WTC11 (cell line): ENCODE measurements at regions not wholly inside any gene's neighbourhood (a gene's known extent, or its start where the extent isn't known, plus 50 kb on each side); places are given as distances from the start of the nearest gene placed in this dataset.

Experiments
- ATAC-seq: fragments of 200-7000 bp; cut with Tn5 transposase; 2 replicates; pipeline ENCODE4 v1.10.0; 2021; ENCODE audit warnings: mild to moderate bottlenecking, moderate library complexity
- CTCF ChIA-PET: fragments of 300-600 bp; sonication (Branson Sonifier 250); formaldehyde crosslinking; loops from one replicate; lab custom pipeline; 2021; ENCODE audit warnings: antibody characterized with exemption; lab: Charles Lee
- POLR2A ChIA-PET: fragments of 350-600 bp; sonication (Branson Sonifier 250); formaldehyde crosslinking; loops from one replicate; lab custom pipeline; 2021; ENCODE audit warnings: antibody characterized with exemption; lab: Charles Lee
- DNase-seq: peaks from one replicate; pipeline ENCODE4 v3.0.0; 2021; ENCODE audit warnings: low spot score
- H3K27ac Mint-ChIP-seq: 2 replicates; pipeline ENCODE4 v1.8.0; 2021; ENCODE audit warnings: mixed read lengths
- H3K27me3 Mint-ChIP-seq: 2 replicates; pipeline ENCODE4 v1.8.0; 2021; ENCODE audit warnings: low read depth, mild to moderate bottlenecking, moderate library complexity, mixed read lengths
- H3K36me3 Mint-ChIP-seq: 2 replicates; pipeline ENCODE4 v1.8.0; 2021; ENCODE audit warnings: mixed read lengths
- H3K4me1 Mint-ChIP-seq: 2 replicates; pipeline ENCODE4 v1.8.0; 2022; ENCODE audit warnings: mixed read lengths
- H3K4me3 Mint-ChIP-seq: 2 replicates; pipeline ENCODE4 v1.8.0; 2021; ENCODE audit warnings: mild to moderate bottlenecking, moderate library complexity, mixed read lengths
- H3K9me3 Mint-ChIP-seq: 2 replicates; pipeline ENCODE4 v1.8.0; 2021; ENCODE audit warnings: mixed read lengths
- ARID4B ChIP-seq: sonication (generic); formaldehyde crosslinking; IDR thresholded peaks from 2 replicates; pipeline ENCODE4 v1.8.0; 2023; ENCODE audit warnings: missing genetic modification reagents, mild to moderate bottlenecking, borderline replicate concordance
- E2F5 ChIP-seq: sonication (generic); formaldehyde crosslinking; IDR thresholded peaks from 2 replicates; pipeline ENCODE4 v1.8.1; 2022; ENCODE audit warnings: mild to moderate bottlenecking, moderate library complexity, missing genetic modification reagents
- HMGXB4 ChIP-seq: sonication (generic); formaldehyde crosslinking; IDR thresholded peaks from 2 replicates; pipeline ENCODE4 v1.8.1; 2023; ENCODE audit warnings: mild to moderate bottlenecking, moderate library complexity, missing genetic modification reagents
- IRF1 ChIP-seq: sonication (generic); formaldehyde crosslinking; IDR thresholded peaks from 2 replicates; pipeline ENCODE4 v1.8.0; 2023; ENCODE audit warnings: missing genetic modification reagents
- JAZF1 ChIP-seq: fragments of 250-450 bp; sonication (Bioruptor Pico); IDR thresholded peaks from 2 replicates; pipeline ENCODE4 v1.9.0; 2021; ENCODE audit warnings: moderate library complexity, mild to moderate bottlenecking, inconsistent platforms
- JUN ChIP-seq: sonication (generic); formaldehyde crosslinking; IDR thresholded peaks from 2 replicates; pipeline ENCODE4 v1.8.0; 2023; ENCODE audit warnings: mild to moderate bottlenecking, missing genetic modification reagents
- MYBL2 ChIP-seq: sonication (generic); formaldehyde crosslinking; IDR thresholded peaks from 2 replicates; pipeline ENCODE4 v1.8.1; 2023; ENCODE audit warnings: mild to moderate bottlenecking, moderate library complexity, missing genetic modification reagents
- NFE2L1 ChIP-seq: sonication (generic); formaldehyde crosslinking; IDR thresholded peaks from 2 replicates; pipeline ENCODE4 v1.8.1; 2023; ENCODE audit warnings: missing genetic modification reagents
- PRDM15 ChIP-seq: sonication (generic); formaldehyde crosslinking; IDR thresholded peaks from 2 replicates; pipeline ENCODE4 v1.8.0; 2022; ENCODE audit warnings: missing genetic modification reagents
- SOX15 ChIP-seq: fragments of 250-450 bp; sonication (Bioruptor Pico); IDR thresholded peaks from 2 replicates; pipeline ENCODE4 v1.9.0; 2021; ENCODE audit warnings: mild to moderate bottlenecking
- TP53 ChIP-seq: sonication (generic); formaldehyde crosslinking; IDR thresholded peaks from 2 replicates; pipeline ENCODE4 v1.8.1; 2023; ENCODE audit warnings: mild to moderate bottlenecking, missing genetic modification reagents
- USF1 ChIP-seq: sonication (generic); formaldehyde crosslinking; IDR thresholded peaks from 2 replicates; pipeline ENCODE4 v1.8.0; 2022; ENCODE audit warnings: mild to moderate bottlenecking, missing genetic modification reagents
- USF2 ChIP-seq: sonication (generic); formaldehyde crosslinking; IDR thresholded peaks from 2 replicates; pipeline ENCODE4 v1.8.1; 2023; ENCODE audit warnings: mild to moderate bottlenecking, missing genetic modification reagents, moderate library complexity
- ZNF138 ChIP-seq: sonication (generic); formaldehyde crosslinking; conservative IDR thresholded peaks from 2 replicates; pipeline ENCODE4 v1.8.1; 2022; ENCODE audit warnings: mild to moderate bottlenecking, moderate library complexity, missing genetic modification reagents
- ZNF263 ChIP-seq: sonication (generic); formaldehyde crosslinking; IDR thresholded peaks from 2 replicates; pipeline ENCODE4 v1.8.1; 2022; ENCODE audit warnings: low read depth, mild to moderate bottlenecking, moderate library complexity, missing genetic modification reagents
- ZNF425 ChIP-seq: fragments of 250-450 bp; sonication (Bioruptor Pico); conservative IDR thresholded peaks from 2 replicates; pipeline ENCODE4 v1.9.0; 2021; ENCODE audit warnings: mild to moderate bottlenecking

GRCh38 chr19:30309176-30309575, 63.0 kb upstream of the ZNF536 start (continued):
- no peak for TF ChIP-seq HMGXB4

GRCh38 chr19:30309905-30310601, 62.1 kb upstream of the ZNF536 start:
- H3K4me1 Mint-ChIP-seq: peaks cover 3% of the 10 kb centered on the region; the same call in 1 of the 2 replicates
- ChIA-PET CTCF (no interaction called here), POLR2A (no interaction called here)
- no peaks in the 10 kb centered on the region for H3K36me3 Mint-ChIP-seq
- H3K4me3 Mint-ChIP-seq: no peak overlapping the region
- ATAC-seq: no peak
- H3K27me3 Mint-ChIP-seq: 0 out of 2 replicates have a peak, but pooled peaks cover 3% of the 10 kb centered on the region
- peaks cover 11% of the 10 kb centered on the region for H3K9me3 Mint-ChIP-seq
- no peak overlapping the region for H3K27ac Mint-ChIP-seq
- no peak for DNase-seq
- TF ChIP-seq JUN (no peak), ZNF263 (no peak), ARID4B (CRISPR knock-in tag) (no peak), USF2 (CRISPR knock-in tag) (no peak), JAZF1 (CRISPR knock-in tag) (no peak), ZNF425 (CRISPR knock-in tag) (no peak), TP53 (CRISPR knock-in tag) (no peak), SOX15 (CRISPR knock-in tag) (no peak), USF1 (CRISPR knock-in tag) (no peak), ZNF138 (CRISPR knock-in tag) (no peak)

GRCh38 chr19:30310602-30311263, 61.5 kb upstream of the ZNF536 start:
- Mint-ChIP-seq H3K36me3 (no peaks in the 10 kb centered on the region), H3K4me3 (no peak overlapping the region), H3K9me3 (peaks cover 15% of the 10 kb centered on the region), H3K4me1 (peaks cover 3% of the 10 kb centered on the region; the same call in 1 of the 2 replicates), H3K27ac (0 out of 2 replicates have a peak overlapping the region, but pooled peaks have one; percentile 68), H3K27me3 (0 out of 2 replicates have a peak, but pooled peaks cover 3% of the 10 kb centered on the region)
- DNase-seq (no peak), ATAC-seq (no peak)
- POLR2A ChIA-PET: no interaction called here
- CTCF ChIA-PET: no interaction called here
- no peak for TF ChIP-seq MYBL2 (CRISPR knock-in tag)
- no peak for TF ChIP-seq PRDM15 (CRISPR knock-in tag)
- no peak for TF ChIP-seq E2F5 (CRISPR knock-in tag)
- no peak for TF ChIP-seq JUN
- TF ChIP-seq IRF1 (CRISPR knock-in tag): no peak
- TF ChIP-seq NFE2L1 (CRISPR knock-in tag): no peak
